Right lung (tissue), 2 donors: ENCODE measurements at regions not wholly inside any gene's neighbourhood (a gene's known extent, or its start where the extent isn't known, plus 50 kb on each side); places are given as distances from the start of the nearest gene placed in this dataset.

ENCODE experiments used
- DNase-seq, 2 donors: peaks; one replicate each; pipeline ENCODE4 v3.0.0-alpha.2; 2013

DNA sequence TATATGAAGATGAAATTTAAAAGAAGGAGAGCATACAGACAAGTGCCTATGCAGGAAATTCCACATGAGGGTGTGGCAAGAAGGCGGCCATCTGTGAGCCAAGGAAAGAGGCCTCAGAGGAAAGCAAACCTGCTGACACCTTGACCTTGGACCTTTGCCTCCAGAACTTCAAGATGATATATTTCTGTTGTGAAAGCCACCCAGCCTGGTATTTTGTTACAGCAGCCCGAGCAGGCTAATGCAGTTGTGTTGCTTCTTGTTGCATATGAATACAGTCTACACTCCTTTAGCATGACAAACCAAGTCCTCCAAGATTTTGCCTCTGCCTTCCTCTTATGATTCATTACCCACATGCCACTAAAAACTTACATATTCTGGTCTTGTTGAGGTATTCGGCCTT is 374.8 kb upstream of the TRIB2 start:
- DNase-seq = no peak

DNA sequence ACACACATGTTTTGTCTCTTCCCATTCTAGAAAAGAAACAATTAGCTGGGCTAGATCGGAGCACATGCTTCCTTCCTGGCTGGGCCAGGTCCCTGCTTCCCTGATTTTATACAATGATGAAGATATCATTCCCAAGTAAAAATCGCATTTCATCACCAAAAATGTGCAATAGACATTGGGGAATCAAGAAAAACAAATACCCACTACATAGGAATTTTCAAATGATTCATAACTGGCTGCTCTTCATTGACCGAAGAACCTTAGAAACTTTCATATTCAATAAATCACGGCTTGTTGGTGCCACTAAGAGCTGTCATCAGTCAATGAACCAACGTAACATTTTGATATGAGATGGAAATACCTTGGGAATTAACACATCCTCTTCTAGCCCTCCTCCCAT is 373.6 kb upstream of the TRIB2 start:
- DNase-seq = no peak

DNA sequence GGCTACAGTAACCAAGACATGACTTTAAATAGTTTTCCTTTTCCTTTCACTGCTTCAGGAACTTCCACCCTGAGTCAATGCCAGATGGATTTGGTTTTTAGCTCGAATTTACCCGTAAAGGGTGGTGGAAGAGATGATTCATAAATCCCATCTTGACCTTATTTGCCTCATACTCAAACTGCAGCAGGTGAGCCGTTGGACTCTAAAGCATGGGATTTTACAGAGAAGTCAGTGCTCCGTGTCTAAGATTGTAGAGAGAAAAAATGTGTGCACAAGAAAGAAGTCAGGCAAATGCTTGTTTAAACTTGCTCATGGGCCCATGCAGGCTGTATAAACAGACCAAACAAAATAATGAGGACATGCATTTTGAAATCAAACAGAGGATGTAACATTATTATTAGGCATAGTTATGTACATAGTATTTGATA is 369.7 kb upstream of the TRIB2 start:
- no peak for DNase-seq

DNA sequence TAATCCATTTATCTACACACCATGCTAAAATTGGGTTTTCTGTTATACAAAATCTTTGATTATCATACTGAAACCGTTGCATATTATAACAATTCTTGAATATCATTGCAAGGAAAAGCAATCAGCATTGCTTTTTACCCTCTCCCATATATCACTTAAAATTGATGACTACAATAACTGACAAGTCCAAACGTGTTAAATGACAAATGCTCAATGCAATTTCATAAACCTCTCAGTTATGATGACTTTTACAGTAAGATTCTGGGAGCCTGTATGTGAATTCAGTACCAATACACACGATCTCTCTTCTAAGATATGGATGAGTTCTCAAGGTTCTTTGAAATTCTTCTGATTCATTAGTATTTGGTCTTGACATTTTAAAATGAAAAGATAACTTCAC is 368.5 kb upstream of the TRIB2 start:
- no peak for DNase-seq

DNA sequence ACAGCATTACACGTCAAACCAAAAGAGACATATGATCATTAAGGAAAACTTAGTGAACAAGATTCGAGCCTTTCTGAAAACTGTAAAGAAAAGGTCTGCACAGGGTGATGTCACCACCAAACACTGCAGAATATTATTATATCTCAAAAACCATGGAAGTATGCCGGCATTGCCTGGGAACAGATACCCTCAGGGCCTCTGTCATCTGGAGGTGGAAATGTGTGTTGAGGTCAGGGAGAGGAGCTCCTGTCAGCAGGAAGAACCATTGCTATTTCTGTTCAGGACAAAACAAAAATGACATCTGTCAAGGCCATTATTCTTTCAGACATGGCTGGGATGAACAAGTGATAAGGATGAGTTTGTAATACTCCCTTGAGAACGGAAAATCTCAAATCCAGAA is 365.9 kb upstream of the TRIB2 start:
- DNase-seq = no peak

DNA sequence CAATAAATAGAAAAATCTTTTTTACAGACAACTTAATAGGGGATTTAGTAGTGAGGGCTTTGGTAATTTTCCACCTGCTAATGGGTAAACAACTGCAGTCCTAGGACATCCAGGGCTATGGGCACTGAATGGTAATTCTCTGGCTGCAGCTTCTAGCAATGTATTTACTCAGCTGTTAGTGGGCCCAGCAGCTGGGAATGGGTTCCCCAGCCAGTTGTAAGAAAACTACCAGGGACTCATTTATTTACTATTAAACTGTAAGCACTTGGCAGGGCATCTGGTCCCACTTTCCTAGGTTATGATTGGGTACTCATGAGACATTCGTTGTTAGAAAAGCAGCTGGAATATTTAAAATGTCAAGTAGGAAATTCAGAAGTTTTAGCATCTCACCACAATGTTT is 363.8 kb upstream of the TRIB2 start:
- peak; percentile 14 to 18 for DNase-seq

DNA sequence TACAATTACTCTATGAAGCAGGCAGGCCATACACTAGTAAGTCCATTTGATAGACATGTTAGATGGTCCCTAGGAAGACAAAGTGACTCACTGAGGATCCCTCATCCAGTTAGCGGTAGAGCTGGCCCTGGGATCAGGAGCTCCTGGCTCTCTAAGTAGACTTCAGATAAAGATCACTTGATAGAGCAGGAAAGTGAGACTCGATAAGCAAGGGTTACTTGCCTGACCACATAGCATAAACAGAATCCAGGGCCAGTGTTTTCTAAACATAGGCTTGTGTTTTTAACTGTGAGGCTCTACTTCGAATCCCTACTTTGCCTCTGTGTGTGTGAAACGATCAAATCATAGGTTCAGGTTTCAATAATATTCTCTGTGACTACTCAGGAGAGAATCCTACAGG is 355.2 kb upstream of the TRIB2 start:
- DNase-seq = no peak

DNA sequence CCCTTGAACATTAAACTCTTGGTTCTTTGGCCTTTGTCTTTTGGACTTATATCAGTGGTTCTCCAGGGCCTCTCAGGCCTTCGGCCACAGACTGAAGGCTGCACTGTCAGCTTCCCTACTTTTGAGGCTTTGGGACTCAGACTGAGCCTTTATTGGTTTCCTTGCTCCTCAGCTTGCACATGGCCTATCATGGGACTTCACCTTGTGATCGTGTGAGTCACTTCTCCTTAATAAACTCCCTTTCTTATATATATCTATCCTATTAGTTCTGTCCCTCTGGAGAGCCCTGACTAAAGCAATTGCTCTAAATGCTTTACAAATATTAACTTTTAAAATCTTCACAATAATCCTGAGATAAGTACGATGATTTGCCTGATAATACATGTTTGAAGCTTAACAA is 353.6 kb upstream of the TRIB2 start:
- no peak for DNase-seq

DNA sequence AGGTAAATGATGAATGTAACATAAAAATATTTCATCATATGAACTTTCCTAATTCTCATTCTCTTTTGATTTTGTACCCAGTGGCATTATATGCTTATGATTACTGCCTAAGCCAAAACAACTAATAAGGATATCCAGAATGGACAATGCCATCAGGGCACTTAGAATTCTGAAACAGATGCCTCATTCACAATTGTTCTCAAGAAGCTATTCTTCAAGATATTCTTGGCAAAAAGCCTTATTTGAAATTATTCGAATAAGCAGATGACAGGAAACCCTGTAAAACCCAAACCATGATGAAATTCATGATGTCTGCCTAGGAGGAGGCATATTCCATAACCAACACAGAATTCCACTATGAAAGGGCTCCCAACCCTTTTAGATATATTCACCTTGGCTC is 353.2 kb upstream of the TRIB2 start:
- no peak for DNase-seq

DNA sequence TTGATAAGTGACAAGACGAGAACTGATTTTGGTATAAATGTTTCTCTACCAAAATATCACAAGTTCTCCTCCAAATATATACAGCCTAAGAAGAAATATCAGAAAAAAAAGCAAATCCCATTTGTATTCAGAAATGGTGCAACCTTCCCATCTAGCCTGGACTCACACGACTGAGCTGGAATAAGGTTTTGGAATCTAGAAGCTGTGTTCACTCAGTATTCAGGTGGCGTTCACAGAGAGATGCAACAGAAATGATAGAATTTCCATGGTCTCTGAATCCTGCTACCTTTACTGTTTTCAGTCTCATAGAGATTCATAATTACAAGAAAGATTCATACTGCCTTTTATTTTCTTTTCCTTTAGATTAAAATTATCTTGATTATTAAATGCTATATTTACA is 347.2 kb upstream of the TRIB2 start:
- no peak for DNase-seq

DNA sequence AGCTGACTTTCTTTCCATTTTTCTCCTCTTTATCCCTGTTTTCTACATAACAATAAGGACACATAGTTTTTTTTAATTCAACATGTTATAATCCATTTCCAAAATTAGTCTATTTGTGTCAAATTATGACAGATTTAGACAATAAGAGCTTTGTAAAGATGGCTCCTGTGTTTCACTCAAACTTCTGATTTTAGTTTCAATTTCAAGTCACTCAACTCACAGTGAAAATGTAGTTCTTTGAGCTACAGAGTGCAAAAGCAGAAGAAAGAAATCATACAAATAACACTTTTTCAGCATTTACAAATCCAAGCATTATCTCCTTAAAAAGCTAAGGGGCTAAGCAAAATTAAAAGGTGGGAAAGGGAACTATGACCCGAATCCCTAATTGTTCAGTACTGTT is 340.7 kb upstream of the TRIB2 start:
- DNase-seq = no peak

DNA sequence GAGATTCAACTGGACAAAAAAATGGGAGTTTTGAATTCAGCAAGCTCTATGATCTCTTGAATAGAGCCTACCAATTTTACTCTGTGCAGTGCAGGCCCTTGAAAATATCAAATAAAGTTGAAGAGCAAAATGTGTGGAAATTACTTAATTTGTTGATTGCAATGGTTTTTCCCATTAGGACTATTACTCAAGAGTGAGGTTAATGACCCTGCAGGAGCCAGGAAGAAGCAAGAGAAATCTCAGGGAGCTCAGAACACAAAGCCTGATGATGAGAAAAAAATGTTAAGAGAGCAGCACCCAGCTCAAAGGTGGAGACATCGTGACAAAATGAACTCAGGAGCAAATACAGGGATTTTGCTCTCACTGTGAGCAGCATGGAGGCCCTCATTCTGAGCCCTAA is 337.6 kb upstream of the TRIB2 start:
- DNase-seq = no peak

DNA sequence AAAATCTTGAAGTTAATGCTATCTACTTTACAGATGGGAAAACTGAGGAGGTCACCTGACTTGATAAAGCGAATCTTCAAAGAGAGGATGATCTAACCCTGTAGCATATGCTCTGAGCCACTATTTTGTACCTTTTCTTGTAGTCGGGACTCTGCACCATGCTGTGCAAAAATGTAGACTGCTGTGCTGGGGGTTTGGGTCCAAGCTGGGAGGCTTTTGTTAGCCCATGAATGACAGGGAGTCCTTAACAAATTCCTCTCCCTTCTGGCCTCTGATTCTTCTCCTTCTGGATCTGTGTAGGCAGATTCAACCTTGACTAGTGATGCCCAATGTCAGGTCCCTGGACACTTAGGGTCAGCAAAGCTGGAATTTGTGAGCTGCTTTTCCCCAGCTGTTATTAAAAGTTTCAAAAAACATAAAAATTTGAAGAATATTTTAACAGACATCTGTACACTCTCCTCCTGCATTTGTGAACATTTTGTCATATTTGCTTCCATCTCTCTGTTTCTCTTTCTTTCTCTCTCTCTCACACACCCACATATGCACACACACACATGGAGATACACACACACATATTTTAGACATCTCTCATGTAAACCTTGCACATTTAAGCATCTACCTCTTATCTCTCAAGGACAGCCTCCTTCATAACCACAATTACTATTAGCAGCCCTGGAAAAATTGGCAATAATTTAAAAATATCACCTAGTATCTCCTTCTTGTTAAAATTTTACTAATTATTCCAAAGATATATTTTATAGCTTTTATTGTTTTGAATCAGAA is 335.0 kb upstream of the TRIB2 start:
- DNase-seq = no peak

DNA sequence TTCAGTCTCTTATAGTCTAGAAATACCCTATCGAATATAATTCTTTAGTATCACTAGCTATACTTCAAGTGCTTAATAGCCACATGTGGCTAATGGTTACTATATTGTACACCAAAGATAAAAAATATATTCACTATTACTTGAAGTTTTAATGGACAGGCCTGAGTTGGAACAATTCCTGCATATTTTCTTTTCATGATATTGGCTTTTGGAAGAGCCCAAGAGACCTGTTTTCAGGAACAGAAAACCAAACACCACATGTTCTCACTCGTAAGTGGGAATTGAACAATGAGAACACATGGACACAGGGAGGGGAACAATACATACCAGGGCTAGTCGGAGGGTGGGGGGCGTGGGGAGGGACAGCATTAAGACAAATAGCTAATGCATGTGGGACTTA is 334.4 kb upstream of the TRIB2 start:
- DNase-seq = no peak

DNA sequence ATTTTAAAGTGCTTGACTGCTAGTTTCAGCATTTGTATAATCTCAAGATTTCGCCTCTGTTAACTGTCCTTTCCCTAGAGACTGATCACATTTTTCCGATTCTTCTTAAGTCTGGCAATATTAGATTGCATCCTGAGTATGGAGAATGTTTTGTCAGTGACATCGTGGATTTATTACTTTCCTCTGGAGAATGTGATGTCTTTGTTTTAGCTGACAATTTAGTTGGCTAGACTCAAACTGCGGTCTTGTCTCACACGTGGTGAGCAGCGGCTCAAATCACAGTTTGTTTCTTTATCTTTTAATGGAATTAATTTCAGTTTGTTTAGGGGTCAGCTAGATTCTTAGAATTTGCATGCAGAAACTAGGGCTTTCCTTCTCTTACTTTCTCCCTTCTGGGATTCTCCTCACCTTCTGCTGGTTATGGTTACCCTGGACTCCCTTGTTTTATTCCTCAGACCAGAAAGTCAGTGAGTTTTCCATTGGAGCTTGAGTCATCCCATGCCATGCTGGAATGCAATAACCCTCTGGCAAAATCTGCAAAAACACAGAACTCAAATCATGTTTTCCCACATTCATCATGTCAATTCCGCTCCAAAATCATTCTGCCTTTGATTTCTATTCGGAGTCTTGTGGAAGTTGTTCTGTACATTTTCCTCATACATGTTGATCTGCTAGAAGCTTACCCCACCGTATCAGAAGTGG is 327.2 kb upstream of the TRIB2 start:
- DNase-seq = no peak

DNA sequence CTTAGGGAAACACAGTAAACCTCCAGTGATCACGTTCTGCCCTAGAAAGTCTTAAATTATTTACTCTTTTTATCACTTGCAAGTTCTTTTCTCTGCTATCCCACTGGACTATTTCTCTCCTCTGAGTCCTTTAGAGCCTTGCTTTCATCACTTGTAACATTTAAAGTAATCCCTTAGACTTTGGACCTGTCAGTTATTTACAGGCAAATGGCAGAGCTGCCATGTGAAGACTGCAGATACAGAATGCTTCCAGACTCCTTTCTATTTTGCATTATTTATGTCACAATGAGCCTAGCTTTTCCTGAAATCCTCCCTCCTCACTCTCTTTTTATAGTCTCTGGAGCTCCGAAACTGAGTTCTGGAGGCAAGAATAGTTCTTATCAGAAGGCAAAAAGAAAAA is 325.6 kb upstream of the TRIB2 start:
- DNase-seq = no peak

DNA sequence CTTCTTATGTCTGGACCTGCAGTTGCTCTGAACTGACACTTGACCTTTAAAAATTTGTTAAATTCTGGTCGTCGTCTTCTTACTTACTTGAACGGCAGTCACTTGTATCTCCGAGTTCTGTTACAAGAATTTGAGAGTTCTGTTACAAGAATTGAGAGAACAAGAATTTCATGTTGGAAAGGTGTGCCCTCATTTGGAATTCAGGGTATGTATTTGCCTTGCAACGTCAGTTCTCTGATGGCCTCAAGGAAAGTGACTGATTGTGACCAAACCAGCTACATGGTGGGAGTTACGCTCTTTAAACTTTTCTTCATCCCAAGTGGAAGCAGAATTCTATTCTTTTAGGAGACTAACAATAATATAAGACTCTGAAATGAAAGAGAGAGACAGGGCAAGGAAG is 320.0 kb upstream of the TRIB2 start:
- no peak for DNase-seq

DNA sequence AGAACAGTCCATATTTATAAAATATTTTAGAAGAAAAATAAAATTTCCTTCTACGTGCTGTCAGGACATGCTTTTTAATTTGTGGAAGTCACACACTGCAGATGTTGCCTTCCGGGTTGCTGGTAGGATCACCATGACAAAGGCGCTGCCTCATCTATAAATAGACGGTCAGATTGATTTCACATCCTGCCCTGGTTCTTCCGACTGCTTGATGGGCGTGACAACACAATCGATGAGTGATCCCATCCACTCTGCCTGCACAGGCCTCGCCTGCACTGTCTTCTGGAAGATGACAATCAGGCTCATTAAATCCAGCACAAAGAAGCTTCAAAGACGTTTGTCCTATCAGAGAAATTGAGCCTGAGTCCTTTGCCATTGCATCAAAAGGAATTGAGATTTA is 318.9 kb upstream of the TRIB2 start:
- DNase-seq = no peak

DNA sequence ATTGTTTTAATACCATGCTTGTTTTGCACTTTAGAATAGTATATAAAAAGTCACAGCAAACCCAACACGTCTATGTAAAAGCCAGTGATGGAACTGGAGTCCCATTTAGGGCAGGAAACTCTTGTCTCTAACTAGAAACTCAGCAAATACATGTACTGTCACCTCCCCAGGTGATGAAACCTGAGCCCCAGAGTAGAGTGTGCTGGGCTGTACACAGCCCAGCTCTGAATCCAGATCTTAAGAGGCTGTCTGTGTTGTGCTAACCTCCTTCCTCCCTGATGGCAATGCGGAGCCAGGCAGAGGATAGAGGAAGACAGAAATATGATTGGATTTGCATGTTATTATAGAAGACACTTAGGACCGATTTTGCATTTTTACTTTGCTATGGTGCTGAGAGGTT is 317.5 kb upstream of the TRIB2 start:
- DNase-seq = no peak

DNA sequence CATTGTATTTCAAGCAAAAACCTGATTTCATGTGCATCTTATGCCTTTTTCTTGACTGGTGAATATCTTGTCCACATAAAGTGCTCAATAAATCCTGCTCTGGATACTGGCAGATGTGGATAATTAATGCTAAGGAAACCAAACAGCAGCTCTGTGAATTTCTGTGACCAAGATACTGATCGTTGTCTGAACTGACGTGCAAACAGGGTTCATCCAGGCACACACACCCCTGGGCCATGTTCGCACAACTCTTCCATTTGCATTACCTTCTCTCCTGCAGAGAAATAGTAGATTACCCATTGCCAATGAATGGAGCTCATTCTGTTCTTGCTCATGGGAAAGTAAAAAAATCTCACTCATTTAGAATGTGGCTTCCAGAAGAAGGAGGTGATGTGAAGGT is 316.2 kb upstream of the TRIB2 start:
- DNase-seq = no peak

DNA sequence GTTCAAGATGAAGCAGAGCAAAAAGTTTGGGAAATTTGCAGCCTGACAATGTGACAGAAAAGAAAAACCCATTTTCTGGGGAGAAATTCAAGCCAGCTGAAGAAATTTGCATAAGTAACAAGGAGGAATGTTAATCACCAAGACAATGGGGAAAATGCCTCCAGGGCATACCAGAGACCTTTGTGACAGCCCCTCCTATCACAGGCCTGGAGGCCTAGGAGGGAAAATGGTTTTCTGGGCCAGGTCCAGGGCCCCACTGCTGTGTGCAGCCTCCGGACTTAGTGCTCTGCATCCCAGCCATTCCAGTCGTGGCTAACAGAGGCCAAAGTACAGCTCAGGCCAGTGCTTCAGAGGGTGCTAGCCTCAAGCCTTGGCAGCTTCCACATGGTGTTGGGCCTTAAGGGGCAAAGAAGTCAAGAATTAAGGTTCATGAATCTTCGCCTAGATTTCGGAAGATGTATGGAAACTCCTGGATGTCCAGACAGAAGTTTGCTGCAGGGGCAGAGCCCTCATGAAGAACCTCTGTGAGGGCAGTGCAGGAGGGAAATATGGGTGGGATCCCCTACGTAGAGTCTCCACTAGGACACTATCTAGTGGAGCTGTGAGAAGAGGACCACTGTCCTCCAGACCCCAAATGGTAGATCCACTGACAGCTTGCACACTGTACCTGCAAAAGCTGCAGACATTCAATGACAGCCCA is 314.1 kb upstream of the TRIB2 start:
- no peak for DNase-seq

DNA sequence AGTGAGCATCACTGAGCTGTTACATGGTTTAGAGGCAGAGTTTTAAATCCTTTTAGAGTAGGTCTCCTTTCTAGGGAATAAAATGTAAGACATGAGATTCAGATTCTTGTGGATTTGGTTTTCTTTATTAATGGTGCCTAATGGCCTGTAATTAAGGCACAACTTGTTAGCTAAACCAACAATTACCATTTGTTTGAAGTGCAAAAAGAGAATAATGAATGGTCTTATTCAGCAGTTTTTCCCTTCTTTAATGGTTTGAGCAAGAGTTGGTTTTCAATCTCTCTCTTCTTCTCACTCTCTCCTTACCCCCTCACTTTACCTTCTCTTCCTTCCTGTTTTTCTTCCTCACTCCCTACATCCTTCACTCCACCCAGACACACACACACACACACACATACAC is 312.2 kb upstream of the TRIB2 start:
- DNase-seq = no peak

DNA sequence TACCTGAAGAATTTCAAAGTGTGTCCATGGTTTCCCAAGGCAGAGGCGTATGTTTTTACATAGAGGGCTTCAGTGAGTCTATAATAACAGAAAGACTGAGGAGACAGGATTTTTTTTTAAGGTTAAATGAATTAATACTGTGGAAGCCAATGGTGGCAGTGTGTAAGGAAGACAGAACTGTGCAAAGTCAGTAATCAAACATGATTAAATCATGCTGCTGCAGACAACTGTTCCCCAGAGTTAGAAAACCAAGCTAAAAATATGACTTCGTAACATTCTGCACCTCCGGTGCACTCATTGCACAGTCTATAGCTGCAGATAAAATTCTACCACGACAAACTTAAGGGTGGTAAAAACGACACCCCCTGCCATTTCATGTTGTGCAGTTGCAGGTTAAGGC is 309.6 kb upstream of the TRIB2 start:
- no peak for DNase-seq
